Gastrocnemius medialis (tissue), 4 donors: ENCODE measurements at regions not wholly inside any gene's neighbourhood (a gene's known extent, or its start where the extent isn't known, plus 50 kb on each side); places are given as distances from the start of the nearest gene placed in this dataset.

Experiments used
- CTCF ChIP-seq, 5 experiments: fragments of 450-650 bp in 3 of 5; fragments of 200-600 bp in 2 of 5; sonication (generic) in 2 of 5; IDR thresholded peaks in 4 of 5; conservative IDR thresholded peaks in 1 of 5; 1 replicate in 4 of 5; 2 replicates in 1 of 5; pipeline ENCODE4 v1.5.1; 2016 to 2019; ENCODE audit warnings: antibody characterized with exemption in 5 of 5, mild to moderate bottlenecking in 3 of 5, moderate library complexity in 3 of 5
- POLR2A ChIP-seq, 2 donors: fragments of 450-650 bp; IDR thresholded peaks; one replicate each; pipeline ENCODE4 v1.6.1; 2017; ENCODE audit warnings: antibody characterized with exemption in 2 of 2, mild to moderate bottlenecking in 2 of 2, moderate library complexity in 2 of 2

DNA sequence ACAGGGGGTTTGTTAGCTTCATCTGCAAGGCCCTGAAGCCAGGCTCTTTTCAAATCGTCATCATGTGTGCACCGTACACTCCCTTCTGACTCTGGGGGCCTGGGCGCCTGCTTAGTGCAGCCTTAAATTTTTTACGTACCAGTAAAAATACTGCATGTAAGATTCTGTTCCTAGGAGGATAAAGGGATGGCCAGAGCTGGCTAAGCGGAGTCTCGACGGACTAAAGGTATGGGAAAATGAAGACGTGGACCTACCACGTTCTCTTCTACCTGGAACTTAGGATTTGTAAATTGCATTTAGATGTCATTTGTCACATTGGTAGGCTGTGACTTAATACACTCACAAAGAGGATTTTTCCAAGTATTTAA is 149.3 kb upstream of the AFDN start:
- TF ChIP-seq CTCF (IDR thresholded peaks at IDR 0.05 in 4 of 5, conservative IDR thresholded peaks at IDR 0.05 in 1 of 5): no peak
- no peak for TF ChIP-seq POLR2A (IDR thresholded peaks at IDR 0.05)
